ENCODE measurements at regions not wholly inside any gene's neighbourhood (a gene's known extent, or its start where the extent isn't known, plus 50 kb on each side); places are given as distances from the start of the nearest gene placed in this dataset.

DNA sequence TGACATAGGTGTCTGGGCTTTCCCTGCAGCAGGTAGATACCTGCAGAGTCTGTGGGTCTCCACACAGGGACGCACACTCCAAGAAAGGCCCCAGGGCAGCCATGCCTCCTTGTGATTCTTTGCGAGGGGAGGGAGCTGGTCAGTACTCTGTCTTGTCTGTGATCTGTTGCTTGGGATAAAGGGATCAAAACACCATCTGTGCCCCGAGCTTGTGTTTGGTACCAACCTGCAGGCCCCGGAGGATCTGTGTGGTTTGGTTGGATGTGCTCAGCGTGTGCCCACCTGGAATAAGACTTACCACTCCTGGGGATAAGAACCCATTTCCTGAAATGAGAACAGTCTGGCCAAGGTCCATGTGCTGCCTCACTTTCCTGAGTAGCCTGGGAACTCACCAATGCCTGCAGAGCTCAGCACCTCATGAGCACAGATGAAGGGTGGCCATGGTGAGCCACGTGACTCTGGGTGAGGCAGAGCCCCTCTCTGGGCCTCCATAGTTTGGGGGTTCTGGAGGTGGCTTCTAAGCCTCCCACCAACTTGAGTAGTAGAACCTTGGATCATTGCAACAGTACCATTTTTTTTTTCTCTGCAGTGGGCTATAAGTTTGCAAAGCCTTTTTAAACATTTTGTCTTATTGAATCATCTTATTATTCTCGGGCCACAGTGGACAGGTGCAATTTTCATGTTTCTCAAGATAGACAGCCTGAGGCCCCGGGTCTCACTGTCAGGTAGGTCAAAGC is 134.8 kb downstream of the DDX1 start:
- DNase-seq (ENCODE audit: low spot score) = no peak
- Mint-ChIP-seq H3K27ac (no peak overlapping the region), H3K36me3 (no peaks in the 10 kb centered on the region), H3K4me3 (no peak overlapping the region), H3K9me3 (peaks cover 3% of the 10 kb centered on the region; the same call in 1 of the 2 replicates), H3K4me1 (0 out of 2 replicates have a peak, but pooled peaks cover 3% of the 10 kb centered on the region), H3K27me3 (ENCODE audit: low read depth) (no peaks in the 10 kb centered on the region)
- ChIA-PET POLR2A (no interaction called here), CTCF (no interaction called here)
- ATAC-seq = no peak
- TF ChIP-seq HMGA2 (CRISPR knock-in tag; IDR thresholded peaks at IDR 0.05) (no peak), ZNF512 (CRISPR knock-in tag; IDR thresholded peaks at IDR 0.05; ENCODE audit: borderline replicate concordance) (no peak), ZNF423 (CRISPR knock-in tag; IDR thresholded peaks at IDR 0.05) (no peak), CTCF (IDR thresholded peaks at IDR 0.05) (no peak), FOXP1 (CRISPR knock-in tag; IDR thresholded peaks at IDR 0.05; ENCODE audit: borderline replicate concordance) (no peak), TEAD1 (CRISPR knock-in tag; IDR thresholded peaks at IDR 0.05) (no peak), SP1 (CRISPR knock-in tag; conservative IDR thresholded peaks at IDR 0.05) (no peak), ATF1 (CRISPR knock-in tag; IDR thresholded peaks at IDR 0.05) (no peak), CREM (CRISPR knock-in tag; IDR thresholded peaks at IDR 0.05) (no peak), FOXJ3 (CRISPR knock-in tag; IDR thresholded peaks at IDR 0.05; ENCODE audit: borderline replicate concordance) (no peak), ZNF532 (CRISPR knock-in tag; IDR thresholded peaks at IDR 0.05; ENCODE audit: borderline replicate concordance) (no peak), CREB1 (CRISPR knock-in tag; IDR thresholded peaks at IDR 0.05) (no peak), NR2C2 (CRISPR knock-in tag; IDR thresholded peaks at IDR 0.05) (no peak), GABPB1 (CRISPR knock-in tag; IDR thresholded peaks at IDR 0.05) (no peak), ZSCAN18 (CRISPR knock-in tag; IDR thresholded peaks at IDR 0.05) (no peak), PREB (CRISPR knock-in tag; IDR thresholded peaks at IDR 0.05; ENCODE audit: borderline replicate concordance) (no peak), MLX (CRISPR knock-in tag; IDR thresholded peaks at IDR 0.05) (no peak)
- TF ChIP-seq, protein P1, sequence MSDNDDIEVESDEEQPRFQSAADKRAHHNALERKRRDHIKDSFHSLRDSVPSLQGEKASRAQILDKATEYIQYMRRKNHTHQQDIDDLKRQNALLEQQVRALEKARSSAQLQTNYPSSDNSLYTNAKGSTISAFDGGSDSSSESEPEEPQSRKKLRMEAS (CRISPR knock-in tag; IDR thresholded peaks at IDR 0.05) = no peak
- TF ChIP-seq, protein P2, sequence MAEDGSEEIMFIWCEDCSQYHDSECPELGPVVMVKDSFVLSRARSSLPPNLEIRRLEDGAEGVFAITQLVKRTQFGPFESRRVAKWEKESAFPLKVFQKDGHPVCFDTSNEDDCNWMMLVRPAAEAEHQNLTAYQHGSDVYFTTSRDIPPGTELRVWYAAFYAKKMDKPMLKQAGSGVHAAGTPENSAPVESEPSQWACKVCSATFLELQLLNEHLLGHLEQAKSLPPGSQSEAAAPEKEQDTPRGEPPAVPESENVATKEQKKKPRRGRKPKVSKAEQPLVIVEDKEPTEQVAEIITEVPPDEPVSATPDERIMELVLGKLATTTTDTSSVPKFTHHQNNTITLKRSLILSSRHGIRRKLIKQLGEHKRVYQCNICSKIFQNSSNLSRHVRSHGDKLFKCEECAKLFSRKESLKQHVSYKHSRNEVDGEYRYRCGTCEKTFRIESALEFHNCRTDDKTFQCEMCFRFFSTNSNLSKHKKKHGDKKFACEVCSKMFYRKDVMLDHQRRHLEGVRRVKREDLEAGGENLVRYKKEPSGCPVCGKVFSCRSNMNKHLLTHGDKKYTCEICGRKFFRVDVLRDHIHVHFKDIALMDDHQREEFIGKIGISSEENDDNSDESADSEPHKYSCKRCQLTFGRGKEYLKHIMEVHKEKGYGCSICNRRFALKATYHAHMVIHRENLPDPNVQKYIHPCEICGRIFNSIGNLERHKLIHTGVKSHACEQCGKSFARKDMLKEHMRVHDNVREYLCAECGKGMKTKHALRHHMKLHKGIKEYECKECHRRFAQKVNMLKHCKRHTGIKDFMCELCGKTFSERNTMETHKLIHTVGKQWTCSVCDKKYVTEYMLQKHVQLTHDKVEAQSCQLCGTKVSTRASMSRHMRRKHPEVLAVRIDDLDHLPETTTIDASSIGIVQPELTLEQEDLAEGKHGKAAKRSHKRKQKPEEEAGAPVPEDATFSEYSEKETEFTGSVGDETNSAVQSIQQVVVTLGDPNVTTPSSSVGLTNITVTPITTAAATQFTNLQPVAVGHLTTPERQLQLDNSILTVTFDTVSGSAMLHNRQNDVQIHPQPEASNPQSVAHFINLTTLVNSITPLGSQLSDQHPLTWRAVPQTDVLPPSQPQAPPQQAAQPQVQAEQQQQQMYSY (CRISPR knock-in tag; IDR thresholded peaks at IDR 0.05) = no peak
- TF ChIP-seq, protein P3, sequence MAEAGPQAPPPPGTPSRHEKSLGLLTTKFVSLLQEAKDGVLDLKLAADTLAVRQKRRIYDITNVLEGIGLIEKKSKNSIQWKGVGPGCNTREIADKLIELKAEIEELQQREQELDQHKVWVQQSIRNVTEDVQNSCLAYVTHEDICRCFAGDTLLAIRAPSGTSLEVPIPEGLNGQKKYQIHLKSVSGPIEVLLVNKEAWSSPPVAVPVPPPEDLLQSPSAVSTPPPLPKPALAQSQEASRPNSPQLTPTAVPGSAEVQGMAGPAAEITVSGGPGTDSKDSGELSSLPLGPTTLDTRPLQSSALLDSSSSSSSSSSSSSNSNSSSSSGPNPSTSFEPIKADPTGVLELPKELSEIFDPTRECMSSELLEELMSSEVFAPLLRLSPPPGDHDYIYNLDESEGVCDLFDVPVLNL (CRISPR knock-in tag; IDR thresholded peaks at IDR 0.05; ENCODE audit: borderline replicate concordance, low read depth) = no peak
